ENCODE measurements at regions not wholly inside any gene's neighbourhood (a gene's known extent, or its start where the extent isn't known, plus 50 kb on each side); places are given as distances from the start of the nearest gene placed in this dataset.

GRCh38 chr4:125994430-125994829 is 679.7 kb downstream of the FAT4 start:
- no peaks in the 10 kb centered on the region for H3K9me3 ChIP-seq

GRCh38 chr4:126004941-126005340 is 690.2 kb downstream of the FAT4 start:
- Histone ChIP-seq H3K9me3 (peaks cover under 1% of the 10 kb centered on the region; the same call in 1 of the 2 replicates), H3K27ac (no peak overlapping the region), H3K9ac (no peak overlapping the region), H3K36me3 (no peaks in the 10 kb centered on the region), H3K4me3 (no peak overlapping the region), H3K27me3 (no peaks in the 10 kb centered on the region), H3K4me1 (no peaks in the 10 kb centered on the region), H3K4me2 (no peak overlapping the region), H4K20me1 (no peaks in the 10 kb centered on the region)
- TF ChIP-seq Cebpa-rat (IDR thresholded peaks at IDR 0.05): no peak

More at GRCh38 chr4:125994430-125994829, 679.7 kb downstream of the FAT4 start:
- Histone ChIP-seq H3K4me3 (no peak overlapping the region), H3K36me3 (no peaks in the 10 kb centered on the region), H3K27ac (no peak overlapping the region), H3K9ac (no peak overlapping the region), H3K4me1 (no peaks in the 10 kb centered on the region), H4K20me1 (no peaks in the 10 kb centered on the region), H3K27me3 (no peaks in the 10 kb centered on the region), H3K4me2 (no peak overlapping the region)
- TF ChIP-seq Cebpa-rat (IDR thresholded peaks at IDR 0.05): no peak

- Histone ChIP-seq H3K9me3 (peaks cover 8% of the 10 kb centered on the region; the same call in 1 of the 2 replicates), H3K27ac (no peak overlapping the region), H3K9ac (no peak overlapping the region), H3K36me3 (no peaks in the 10 kb centered on the region), H3K4me2 (no peak overlapping the region), H3K27me3 (no peaks in the 10 kb centered on the region), H4K20me1 (no peaks in the 10 kb centered on the region), H3K4me3 (no peak overlapping the region), H3K4me1 (no peaks in the 10 kb centered on the region)
- TF ChIP-seq Cebpa-rat (IDR thresholded peaks at IDR 0.05): no peak
Observed at GRCh38 chr4:126007142-126007541, 692.4 kb downstream of the FAT4 start.

GRCh38 chr4:126012691-126013290 is 698.0 kb downstream of the FAT4 start:
- no peak overlapping the region for H3K4me2 ChIP-seq
- TF ChIP-seq Cebpa-rat (IDR thresholded peaks at IDR 0.05): no peak
- no peaks in the 10 kb centered on the region for H3K36me3 ChIP-seq
- H3K27ac ChIP-seq: no peak overlapping the region
- H3K4me1 ChIP-seq: no peaks in the 10 kb centered on the region
- H3K9ac ChIP-seq: no peak overlapping the region
- H3K27me3 ChIP-seq: no peaks in the 10 kb centered on the region
- H3K9me3 ChIP-seq: peaks cover 8% of the 10 kb centered on the region; the same call in 1 of the 2 replicates
- no peak overlapping the region for H3K4me3 ChIP-seq
- no peaks in the 10 kb centered on the region for H4K20me1 ChIP-seq

DNA sequence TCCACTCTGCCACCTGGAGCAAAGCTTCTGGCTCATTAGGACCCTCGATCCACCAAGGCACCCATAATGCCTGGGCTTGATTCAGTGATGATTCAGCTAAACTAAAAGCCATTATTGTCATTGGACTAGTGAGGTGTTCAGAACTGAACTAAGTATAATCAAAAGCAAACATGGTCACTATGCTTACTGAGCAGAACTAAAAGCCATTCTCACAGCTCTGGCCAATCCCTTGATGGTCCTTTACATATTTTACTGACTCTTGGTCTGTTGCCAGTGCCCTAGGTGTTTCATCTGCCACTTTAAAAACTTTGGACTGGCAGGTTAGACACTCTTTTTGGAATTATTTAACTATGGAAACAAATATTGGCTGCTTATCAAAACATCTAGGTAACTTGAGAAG is 703.5 kb downstream of the FAT4 start:
- H3K27ac ChIP-seq: no peak overlapping the region
- TF ChIP-seq Cebpa-rat (IDR thresholded peaks at IDR 0.05): no peak

DNA sequence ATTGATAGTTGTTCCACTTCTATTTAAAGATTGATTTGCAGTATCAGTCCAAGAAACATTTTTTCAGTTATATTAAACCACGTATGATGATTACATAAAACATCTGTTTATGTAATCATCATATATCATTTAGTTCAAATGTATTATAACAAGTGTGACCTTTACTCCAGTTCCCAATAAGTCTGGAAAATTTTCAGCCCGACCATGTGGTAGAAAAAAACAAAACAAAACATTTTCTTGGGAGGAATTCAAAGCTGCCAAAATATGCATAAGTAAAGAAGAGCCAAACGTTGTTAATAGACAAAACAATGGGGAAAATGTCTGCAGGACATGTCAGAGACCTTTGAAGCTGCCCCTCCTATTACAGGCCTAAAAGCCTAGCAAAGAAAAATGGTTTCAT is 709.1 kb downstream of the FAT4 start:
- H3K27me3 ChIP-seq: no peaks in the 10 kb centered on the region
- no peak overlapping the region for H3K9ac ChIP-seq
- no peak for TF ChIP-seq Cebpa-rat (IDR thresholded peaks at IDR 0.05)
- no peaks in the 10 kb centered on the region for H3K9me3 ChIP-seq
- H3K4me1 ChIP-seq: no peaks in the 10 kb centered on the region
- H4K20me1 ChIP-seq: no peaks in the 10 kb centered on the region
- H3K27ac ChIP-seq: no peak overlapping the region
- H3K36me3 ChIP-seq: no peaks in the 10 kb centered on the region
- no peak overlapping the region for H3K4me3 ChIP-seq
- no peak overlapping the region for H3K4me2 ChIP-seq

More for the DNA sequence above, 703.5 kb downstream of the FAT4 start:
- Histone ChIP-seq H4K20me1 (no peaks in the 10 kb centered on the region), H3K4me1 (no peaks in the 10 kb centered on the region), H3K9me3 (no peaks in the 10 kb centered on the region), H3K4me2 (no peak overlapping the region), H3K27me3 (no peaks in the 10 kb centered on the region), H3K4me3 (no peak overlapping the region), H3K36me3 (no peaks in the 10 kb centered on the region), H3K9ac (no peak overlapping the region)

- Histone ChIP-seq H3K27ac (no peak overlapping the region), H3K4me2 (no peak overlapping the region), H3K9ac (no peak overlapping the region), H3K9me3 (no peaks in the 10 kb centered on the region), H3K36me3 (no peaks in the 10 kb centered on the region), H3K4me1 (no peaks in the 10 kb centered on the region), H4K20me1 (no peaks in the 10 kb centered on the region), H3K27me3 (no peaks in the 10 kb centered on the region), H3K4me3 (no peak overlapping the region)
- no peak for TF ChIP-seq Cebpa-rat (IDR thresholded peaks at IDR 0.05)
Observed at GRCh38 chr4:126027601-126028000, 712.8 kb downstream of the FAT4 start.

- Histone ChIP-seq H4K20me1 (no peaks in the 10 kb centered on the region), H3K4me1 (no peaks in the 10 kb centered on the region), H3K27ac (no peak overlapping the region), H3K4me3 (no peak overlapping the region), H3K9ac (no peak overlapping the region), H3K4me2 (no peak overlapping the region), H3K9me3 (no peaks in the 10 kb centered on the region), H3K36me3 (no peaks in the 10 kb centered on the region), H3K27me3 (no peaks in the 10 kb centered on the region)
- TF ChIP-seq Cebpa-rat (IDR thresholded peaks at IDR 0.05): no peak
Observed at GRCh38 chr4:126028876-126029275, 714.1 kb downstream of the FAT4 start.

DNA sequence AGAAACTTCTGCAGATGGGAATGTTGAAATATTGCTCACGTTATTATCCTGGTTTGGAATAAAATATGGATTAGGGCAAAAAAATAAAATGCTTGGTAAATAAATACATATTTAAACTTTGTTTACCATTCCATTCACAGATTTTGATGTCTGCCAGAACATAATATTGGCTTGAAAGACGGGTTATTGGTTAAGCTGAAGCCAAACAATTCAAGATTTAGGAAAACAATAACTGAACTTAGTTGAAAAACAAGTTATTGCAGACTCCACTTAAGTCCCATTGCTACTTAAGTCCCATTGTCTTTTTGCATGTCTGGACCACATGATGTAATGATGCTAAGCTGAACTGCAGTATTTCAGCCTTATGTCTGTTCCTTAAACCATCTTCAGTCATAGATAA is 722.5 kb downstream of the FAT4 start:
- Histone ChIP-seq H3K4me1 (no peaks in the 10 kb centered on the region), H3K4me2 (no peak overlapping the region), H3K4me3 (no peak overlapping the region), H3K9ac (no peak overlapping the region), H3K27ac (no peak overlapping the region), H3K27me3 (no peaks in the 10 kb centered on the region), H3K36me3 (no peaks in the 10 kb centered on the region), H4K20me1 (no peaks in the 10 kb centered on the region), H3K9me3 (no peaks in the 10 kb centered on the region)
- no peak for TF ChIP-seq Cebpa-rat (IDR thresholded peaks at IDR 0.05)

DNA sequence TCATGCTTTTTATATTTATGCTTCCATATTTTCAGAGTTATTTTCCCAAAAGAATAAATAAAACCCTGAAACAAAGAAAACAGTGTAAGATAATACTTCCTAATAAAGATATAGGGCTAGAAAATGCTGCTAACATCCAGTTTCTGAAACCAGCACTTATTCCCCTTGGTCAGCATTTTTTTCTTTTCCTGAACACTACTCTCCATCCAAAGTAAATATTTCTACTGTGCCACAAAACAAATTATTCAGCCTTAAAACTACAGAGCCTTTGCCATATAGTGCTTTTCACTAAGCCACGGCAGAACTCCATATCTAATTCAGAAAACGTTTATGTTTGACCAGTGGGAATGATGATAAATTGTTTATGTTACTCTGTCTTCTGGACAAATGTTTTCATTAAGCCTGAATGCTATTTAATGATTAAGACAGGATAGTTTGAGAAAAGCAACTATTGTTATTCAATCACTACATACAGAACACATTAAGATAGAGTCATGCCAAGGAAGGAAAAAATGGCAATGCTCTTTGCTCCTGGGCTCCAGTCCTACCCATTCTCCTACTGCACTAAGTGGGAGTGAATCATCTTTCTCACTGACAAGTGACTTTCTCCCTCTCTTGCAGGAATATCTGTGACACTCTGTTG is 723.9 kb downstream of the FAT4 start:
- Histone ChIP-seq H3K9me3 (no peaks in the 10 kb centered on the region), H3K4me3 (no peak overlapping the region), H3K4me2 (no peak overlapping the region), H3K9ac (no peak overlapping the region), H3K36me3 (no peaks in the 10 kb centered on the region), H4K20me1 (no peaks in the 10 kb centered on the region), H3K27me3 (no peaks in the 10 kb centered on the region), H3K4me1 (no peaks in the 10 kb centered on the region), H3K27ac (no peak overlapping the region)
- no peak for TF ChIP-seq Cebpa-rat (IDR thresholded peaks at IDR 0.05)

Data from BLaER1 (cell line).